ENCODE measurements at regions not wholly inside any gene's neighbourhood (a gene's known extent, or its start where the extent isn't known, plus 50 kb on each side); places are given as distances from the start of the nearest gene placed in this dataset.
"Not testable (repeated sequence)": the region's sequence is repeated elsewhere in the genome, so short reads cannot be mapped to it uniquely, and the experiment has no call there.

DNA sequence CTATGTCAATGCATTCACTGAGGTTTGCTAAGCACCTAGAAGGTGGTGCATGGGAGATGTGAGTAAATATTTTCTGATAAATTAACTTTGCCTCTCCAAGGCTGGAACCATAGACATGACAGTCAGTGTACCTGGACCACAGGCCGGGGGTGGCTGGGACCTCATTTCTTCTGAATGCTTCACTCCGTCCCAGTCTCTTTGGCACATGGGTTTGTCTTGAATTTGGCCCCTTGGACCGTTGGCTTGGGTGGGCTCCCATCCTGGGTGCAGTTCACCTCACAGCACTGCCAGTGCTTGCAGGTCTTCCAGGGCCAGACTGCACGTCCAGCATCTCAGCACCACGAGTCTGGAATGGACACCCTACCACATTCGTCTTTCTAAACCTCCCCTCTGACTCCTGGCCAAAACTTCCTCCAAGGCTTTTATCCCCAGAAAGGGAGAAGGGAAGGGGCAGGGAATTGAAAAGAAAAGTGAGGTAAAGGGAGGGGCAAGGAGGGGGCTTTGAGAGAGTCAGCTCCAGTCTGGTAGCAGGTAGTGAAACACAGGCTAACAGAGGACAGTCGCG lies 267.8 kb downstream of the MED10 start:
- no peak for DNase-seq (ENCODE audit: low read depth, low spot score)

DNA sequence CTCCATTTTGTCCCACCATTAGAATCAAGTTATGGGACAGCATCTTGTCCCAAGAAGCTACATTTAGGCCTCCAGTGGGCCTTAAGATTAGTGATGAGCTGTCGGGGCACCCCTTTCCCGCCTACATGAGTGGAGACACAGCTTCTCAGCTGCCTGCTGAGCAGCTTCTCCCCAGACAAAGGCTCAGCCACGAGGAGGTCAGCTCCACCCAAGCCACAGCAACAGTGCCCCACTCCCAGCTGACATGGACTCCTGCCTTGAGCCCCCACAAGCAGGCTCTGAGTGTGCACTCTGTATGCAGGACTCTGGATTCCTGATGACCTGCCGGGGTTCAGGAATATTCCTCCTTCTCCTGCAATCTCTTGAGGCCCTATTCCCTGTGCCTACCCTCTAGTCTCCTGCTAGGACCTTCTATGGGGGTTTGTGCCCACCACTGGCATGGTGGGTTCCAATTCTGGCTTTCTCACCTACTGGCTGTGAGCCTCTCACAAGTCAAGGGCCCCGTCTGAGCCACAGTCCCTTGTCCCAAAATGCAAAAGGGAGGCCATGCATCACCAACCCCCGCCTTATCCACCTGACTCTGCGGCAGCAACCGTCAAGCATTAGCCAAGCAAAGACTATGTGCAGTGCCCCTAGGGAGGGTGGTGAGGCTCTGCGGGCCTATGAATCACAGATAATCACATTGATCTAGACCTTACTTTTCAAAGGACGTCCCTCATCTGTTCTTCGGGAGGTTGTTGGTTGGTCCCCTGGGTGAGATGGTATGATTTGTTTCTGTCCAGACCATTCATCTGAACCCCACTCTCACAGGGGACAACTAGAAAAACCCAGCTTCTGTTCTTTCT lies 269.1 kb downstream of the MED10 start:
- DNase-seq (ENCODE audit: low read depth, low spot score): no peak

DNA sequence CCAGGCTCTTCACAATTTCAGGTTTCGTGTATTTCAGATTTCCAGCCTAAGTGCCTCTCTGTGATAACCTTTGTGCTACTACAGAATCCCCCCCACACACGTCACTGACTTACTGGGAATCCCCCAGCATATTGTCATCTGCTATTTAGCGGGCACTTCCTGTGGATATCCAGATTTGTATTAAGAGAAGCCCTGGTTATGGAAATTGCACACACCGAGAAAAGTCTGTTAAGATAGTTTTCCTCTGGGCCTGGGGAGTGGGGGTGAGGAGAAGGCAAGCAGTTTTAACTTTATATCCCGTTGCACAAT lies 269.9 kb downstream of the MED10 start:
- DNase-seq (ENCODE audit: low read depth, low spot score): no peak

DNA sequence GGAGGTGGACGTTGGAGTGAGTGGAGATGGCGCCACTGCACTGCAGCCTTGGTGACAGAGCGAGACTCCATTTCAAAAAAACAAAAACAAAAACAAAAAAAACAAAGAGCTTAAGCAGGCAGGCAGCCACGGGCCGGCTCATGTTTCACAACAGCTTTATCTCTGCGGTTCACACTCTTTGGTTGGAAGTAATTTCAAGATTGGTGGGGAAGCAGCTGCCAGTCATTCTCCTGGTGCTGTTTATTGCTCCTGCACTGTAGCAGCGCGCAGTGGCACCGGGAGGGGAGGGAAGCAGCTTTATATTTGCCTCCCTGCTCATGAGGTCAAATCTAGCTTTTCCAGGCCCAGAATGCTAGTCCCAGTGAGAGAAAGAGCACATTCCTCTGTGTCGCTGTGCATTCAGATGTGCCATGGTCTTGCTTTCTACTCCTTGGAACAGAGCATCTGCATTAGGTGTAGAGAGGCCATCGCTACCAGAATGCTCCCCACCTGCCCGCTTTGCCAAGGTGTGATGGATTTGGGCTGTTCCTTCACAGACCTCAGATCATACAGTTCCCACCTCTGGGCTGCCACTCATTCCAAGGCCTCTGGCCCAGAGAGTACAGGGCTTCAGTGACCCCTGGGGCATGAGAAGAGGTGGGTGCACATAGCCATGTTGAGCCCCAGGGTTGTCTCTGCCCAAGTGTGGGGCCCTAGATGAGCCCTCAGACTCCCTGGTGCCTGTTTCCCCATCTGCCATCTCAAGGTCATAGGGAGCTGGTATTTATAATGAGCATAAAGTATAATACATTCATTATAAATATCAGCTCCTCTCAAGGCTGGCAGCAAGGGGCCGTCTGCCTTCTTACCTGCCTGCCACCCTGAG lies 270.4 kb downstream of the MED10 start:
- DNase-seq (ENCODE audit: low read depth, low spot score): no peak

DNA sequence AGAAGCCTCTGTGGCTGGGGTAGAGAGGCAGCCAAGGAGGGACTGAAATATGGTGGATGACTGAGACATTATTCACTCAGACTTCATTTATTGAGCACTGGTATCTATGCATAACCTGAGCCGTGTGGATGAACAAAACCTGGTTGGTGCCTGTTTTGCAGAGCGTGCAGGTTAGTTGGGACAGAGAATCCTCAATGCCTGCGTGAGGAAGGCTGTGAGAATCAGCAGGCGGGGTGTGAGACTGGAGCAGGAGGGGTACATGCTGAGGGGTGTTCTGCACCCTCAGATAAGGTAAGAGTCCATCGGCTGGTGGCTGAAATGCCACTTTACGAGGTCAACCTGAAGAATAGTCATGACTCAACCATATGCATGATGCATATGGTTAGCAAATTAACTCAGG lies 271.6 kb downstream of the MED10 start:
- no peak for DNase-seq (ENCODE audit: low read depth, low spot score)

DNA sequence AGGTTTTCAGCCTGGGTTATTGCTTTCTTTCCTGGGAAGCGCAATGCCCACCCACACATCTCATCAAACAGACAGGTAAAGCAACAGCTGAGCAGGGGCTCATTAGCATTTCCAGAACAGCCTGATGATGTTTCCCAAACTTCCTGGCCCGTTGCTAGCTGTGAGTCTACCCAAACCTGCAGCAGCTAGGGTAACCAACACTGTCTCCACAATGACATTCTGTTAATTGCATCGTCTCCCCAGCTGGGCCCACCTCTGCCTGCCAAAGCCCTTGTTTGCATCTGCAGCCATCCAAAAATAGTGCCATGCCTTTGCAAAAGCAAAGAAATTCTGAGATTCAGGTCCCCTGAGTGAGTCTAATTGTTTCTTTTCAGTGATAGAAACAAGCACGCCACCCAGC lies 273.0 kb downstream of the MED10 start:
- DNase-seq (ENCODE audit: low read depth, low spot score): no peak

DNA sequence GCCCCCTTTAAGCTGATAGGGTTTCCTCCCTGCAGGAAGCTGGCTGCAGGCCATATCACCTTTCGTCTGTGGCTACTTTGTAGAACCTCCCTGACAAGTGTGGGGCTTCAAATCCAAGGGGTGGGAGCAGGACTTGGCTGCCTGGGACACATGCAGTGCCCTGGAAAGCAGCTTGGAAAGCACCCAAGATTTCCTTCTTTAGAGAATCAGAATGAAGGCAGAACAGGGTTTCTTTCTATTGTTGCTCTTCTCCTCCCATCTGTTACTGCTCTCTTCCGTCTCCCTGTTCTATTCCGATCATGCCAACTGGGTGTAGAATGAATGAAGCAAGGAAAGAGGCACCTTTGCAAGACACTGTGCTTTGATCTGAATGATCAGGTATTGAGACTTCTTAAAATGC lies 282.2 kb downstream of the MED10 start:
- no peak for DNase-seq (ENCODE audit: low read depth, low spot score)

DNA sequence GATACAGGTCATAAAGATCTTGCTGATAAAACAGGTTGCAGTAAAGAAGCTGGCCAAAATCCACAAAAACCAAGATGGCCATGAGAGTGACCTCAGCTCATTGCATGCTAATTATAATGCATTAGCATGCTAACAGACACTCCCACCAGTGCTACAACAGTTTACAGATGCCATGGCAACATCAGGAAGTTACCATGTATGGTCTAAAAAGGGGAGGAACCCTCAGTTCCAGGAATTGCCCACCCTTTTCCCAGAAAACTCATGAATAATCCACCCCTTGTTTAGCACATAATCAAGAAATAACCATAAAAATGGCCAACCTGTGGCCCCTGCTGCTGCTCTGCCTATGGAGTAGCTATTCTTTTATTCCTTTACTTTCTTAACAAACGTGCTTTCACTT lies 284.2 kb downstream of the MED10 start:
- not testable (repeated sequence) for DNase-seq (ENCODE audit: low read depth, low spot score)

DNA sequence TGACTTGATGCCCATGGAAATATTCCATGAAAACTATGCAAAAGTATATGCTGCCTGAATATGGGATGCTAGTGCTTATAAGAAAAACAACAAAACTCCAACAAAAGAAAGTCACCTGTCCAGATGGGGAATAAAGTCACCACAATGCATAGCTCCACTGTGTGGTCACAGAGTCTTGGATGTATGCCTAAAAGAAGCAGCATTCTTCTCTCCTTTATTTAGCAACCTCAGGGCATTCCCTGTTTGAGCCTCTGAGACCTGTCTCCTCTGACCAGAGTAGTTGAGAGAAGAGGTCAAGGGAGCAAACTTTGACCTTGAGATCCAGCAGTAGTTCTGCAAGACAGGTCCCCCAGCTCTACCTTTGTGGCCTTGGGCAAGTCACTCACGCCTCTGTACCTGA lies 287.5 kb downstream of the MED10 start:
- no peak for DNase-seq (ENCODE audit: low read depth, low spot score)

DNA sequence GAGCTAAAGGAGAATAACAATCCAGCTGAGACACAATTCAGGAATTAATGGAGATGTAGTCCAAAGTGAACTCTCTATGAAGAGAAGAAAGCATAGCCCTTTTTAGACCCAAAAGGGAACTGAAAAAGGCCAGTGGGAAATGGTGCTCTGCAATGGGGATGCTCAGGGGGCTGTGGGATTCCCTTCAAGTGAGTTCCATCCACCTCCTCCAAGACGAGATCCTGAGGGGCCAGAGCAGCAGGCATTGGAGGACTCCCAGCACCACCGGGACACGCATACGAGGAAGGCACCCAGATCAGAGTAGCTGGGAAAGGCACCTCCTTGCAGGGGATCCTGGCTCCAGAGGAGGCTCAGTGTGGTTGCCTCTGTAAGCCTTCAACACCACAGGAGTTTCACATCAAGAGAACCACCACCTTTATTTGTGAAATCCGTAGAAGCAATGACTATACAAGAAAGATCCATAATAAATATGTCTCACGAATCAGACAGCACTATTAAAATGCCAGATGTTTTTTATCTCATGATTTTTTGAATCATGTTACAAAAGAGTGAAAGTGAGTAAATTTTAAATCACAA lies 288.2 kb downstream of the MED10 start:
- no peak for DNase-seq (ENCODE audit: low read depth, low spot score)

DNA sequence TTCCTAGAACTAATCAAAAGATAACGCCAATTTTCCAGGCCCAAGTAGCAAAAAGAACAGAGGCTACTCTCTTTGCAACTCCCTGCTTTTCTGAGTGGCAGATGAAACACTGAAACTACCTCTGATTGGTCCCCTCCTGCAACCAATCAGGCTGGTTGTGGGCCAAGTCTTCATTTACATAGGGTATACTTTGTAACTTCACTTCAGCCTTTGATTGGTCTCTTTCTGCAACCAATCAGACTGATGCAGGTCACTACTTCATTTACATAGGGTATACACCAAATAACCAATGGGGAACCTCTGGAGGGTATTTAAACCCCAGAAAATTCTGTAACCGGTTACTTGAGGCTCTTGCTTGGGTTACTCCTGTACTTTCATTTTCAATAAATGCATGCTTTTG lies 289.6 kb downstream of the MED10 start:
- DNase-seq (ENCODE audit: low read depth, low spot score): no peak

DNA sequence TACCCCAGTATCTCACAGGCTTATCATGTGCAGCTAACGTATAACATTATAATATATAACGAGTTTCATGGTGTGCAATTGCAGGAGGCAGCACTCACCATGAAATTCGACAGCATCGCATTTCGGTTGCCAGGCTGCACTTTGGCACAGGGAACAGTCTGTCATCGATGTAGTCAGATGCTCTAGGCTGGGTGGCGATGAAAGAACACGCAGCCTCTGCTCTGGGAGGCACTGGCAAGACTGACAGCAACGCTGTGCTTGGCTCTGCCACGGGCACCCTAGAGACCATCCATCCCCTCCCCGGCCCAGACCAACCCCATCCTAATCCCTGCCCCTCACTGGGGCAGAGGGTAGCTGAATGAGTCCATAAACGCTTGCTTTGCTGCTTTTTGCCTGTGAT lies 290.8 kb downstream of the MED10 start:
- no peak for DNase-seq (ENCODE audit: low read depth, low spot score)

DNA sequence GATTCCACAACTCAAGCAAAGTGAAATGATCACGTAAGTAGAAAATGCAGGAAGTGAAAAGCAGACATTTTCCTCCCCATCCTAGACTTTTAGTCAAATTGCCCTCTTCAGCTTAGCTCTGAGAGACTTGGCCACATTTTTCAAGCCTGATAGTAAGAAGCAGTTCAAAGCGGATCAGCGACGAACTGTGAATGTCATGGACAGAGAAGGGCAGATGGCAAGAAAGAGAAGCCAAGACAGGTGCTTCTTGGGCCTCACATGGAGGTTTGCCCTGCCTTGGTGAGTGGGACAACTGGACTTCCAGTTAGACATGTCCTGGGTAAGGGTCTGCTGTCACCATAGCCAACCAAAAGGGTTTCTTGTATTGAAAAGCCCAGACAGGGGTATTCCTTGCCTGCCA lies 291.5 kb downstream of the MED10 start:
- no peak for DNase-seq (ENCODE audit: low read depth, low spot score)

DNA sequence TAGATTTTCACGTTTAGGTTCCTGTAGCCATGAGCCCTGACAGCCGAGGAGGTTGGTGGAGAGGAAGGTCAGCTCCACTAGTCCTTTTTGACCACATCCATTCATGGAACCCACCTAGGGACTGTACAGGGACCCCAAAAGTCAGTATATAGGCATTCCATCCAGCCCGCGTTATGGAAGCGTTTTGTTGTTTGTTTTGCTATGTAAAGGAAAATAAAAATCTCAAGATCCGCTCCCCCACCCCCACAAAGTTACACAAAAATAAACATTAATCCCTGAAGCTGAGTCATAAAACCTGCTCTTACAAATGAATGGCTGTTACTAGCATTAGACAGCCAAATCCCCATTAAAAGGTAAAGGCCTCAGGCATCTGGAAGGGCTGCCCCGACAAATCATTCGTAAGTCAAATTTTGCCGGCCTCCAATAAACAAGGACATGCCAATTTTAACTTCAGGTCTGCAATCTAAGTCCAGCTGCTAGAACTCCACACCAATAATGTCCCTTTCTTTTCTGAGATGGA lies 292.9 kb downstream of the MED10 start:
- no peak for DNase-seq (ENCODE audit: low read depth, low spot score)

DNA sequence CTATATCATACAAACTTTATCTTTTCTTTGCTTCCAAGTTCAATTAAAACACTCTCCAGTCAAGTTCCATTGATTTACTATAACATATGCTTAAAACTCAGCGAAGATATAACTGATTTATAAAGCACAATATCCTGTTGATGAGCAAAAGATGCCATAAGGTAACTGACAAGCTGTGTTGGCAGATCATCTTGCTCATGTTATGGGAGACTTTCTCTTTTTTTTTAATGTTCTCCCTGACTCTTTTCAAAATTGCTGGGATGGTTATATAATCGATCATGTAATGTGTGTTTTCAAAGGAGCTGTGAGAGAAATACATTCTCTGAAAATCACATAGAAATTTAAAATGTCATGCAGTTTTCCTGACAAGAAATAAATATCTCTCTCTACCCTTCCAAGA lies 293.5 kb downstream of the MED10 start:
- no peak for DNase-seq (ENCODE audit: low read depth, low spot score)

DNA sequence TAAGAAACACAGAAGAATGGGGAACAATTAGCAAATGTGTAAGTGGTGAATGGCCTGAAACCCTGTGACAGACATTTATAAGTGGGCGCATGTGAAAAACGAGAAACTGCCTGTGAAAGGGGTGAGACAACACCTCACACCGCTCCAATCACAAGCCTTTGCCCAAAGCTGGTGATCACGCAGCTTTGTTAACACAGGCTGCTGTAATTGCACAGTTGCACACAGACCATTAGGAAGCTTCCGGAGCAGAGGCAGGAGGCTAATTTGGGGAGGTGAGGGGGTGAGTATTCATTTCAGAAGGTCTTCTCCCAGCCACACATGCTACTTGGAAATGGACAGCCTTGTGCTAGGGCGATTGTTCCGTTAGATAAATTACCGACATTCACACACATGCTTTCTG lies 294.0 kb downstream of the MED10 start:
- no peak for DNase-seq (ENCODE audit: low read depth, low spot score)

DNA sequence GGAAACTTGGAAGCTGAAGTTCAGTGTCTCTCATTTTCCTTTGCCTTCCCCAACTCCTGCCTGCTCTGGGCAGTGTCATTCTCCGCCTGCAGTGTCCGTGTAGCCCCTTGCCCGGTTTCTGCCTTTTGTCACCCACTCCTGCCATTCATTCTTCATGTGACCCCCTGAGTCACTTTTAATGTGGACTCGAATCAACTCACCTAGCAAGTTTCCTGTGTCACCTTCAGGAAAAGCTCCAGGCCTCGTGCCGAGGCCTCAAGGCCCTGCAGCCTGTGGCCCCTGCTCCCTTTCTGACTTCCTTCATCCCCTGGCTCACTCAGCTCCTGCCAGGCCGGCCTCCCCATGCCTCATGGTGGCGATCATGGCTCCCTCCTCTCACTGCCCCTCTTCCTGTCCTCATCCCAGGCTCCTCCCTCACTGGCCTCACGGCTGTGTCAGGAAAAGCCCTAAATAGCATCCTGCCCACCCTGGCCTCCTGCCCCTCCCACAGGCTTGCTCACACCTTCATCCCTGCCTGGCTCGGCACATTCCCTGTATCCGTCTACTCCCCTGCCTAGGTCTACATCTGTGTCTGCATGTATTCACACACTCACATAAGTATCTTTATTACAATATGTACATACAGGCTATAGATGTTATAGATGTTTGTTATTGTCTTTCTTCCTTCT lies 294.9 kb downstream of the MED10 start:
- DNase-seq (ENCODE audit: low read depth, low spot score): peak; percentile 12

DNA sequence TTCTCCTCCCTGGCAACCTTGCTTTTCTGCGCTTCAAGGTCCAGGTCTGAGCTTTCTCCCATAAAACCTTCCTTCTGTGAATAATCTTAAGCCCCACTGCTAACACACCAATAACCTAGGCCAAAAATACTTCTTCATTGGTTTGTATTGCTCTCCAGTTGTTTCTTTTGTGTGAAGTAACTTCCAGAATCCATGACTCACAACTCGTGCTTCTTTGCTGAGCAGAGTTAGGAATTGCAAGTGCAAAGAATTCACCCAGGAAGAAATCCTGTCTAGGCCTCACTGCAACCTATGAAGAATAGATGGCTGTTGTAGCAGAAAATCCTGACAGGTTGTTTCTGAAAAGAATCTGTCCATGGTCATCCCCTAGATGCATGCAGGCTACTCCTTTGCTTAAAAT lies 295.7 kb downstream of the MED10 start:
- no peak for DNase-seq (ENCODE audit: low read depth, low spot score)

DNA sequence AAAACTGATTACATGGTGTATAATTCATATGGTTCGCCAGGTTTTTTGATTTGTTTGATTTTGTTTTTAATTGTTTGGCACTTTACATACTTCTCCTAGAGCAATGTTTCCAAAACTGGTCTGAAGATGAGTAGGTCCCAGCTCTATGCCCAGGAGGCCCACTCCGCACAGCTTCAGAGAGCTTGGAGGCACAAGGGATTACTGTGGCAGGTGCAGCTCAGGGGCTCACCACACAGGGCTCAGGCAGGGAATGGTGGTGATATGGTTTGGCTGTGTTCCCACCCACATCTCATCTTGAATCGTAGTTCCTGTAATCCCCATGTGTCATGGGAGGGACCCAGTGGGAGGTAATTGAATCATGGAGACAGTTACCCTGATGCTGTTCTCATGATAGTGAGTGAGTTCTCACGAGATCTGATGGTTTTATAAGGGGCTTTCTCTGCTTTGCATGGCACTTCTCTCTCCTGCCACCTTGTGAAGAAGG lies 296.6 kb downstream of the MED10 start:
- DNase-seq (ENCODE audit: low read depth, low spot score): no peak

DNA sequence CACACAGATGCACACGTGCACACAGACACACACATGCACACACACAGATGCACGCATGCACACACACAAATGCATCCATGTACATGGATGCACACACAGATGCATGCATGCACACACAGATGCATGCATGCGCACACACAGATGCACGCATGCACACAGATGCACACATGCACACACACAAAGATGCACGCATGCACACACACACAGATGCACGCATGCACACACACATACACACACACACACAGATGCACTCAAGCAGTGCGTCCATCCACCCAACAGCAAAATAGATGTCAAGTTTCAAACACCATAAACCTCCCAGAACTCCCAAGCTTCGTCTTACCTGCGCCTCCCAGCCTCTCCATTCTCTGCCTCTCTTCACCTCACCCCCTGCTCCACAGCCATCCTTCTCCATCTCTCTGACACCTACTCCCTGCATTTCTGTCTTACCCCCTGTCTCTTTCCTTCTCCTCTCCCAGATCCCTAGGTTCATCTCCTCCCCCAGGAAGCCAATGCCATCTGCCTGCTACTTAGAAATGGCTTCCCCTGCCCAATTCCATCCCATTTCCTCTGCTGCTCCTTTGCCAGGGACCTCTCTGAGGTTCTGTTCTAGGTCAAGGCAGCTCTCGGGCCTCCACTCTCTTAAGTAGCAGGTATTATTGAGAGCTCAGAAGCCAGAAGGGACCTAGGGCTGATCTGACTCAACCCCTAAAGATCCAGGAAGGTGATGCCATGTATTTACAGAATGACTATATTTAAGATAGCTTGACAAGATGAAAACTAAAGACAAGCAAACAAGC lies 297.2 kb downstream of the MED10 start:
- DNase-seq (ENCODE audit: low read depth, low spot score): no peak

DNA sequence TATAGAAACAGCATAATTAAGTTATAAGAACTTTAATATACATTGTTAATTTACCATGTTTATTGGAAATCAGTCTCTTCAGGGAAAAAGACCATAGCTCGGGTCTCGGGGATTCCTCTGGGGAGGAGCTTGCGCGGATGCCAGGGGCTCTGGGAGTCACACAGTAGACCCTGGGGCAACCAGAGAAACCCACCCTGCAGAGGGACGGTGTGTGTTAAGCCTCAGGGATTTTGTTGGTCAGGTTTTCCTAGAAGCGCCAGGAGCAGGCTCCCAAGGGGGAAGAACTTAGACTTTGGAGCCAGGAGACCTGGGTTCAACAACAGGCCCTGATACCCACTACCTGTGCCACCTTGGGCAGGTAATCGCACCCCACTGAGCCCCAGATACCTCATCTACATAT lies 297.9 kb downstream of the MED10 start:
- no peak for DNase-seq (ENCODE audit: low read depth, low spot score)

Data from iPS DF 19.7 (cell line).